HPDE6-E6E7 (cell line): ENCODE measurements at regions not wholly inside any gene's neighbourhood (a gene's known extent, or its start where the extent isn't known, plus 50 kb on each side); places are given as distances from the start of the nearest gene placed in this dataset.
"Not testable (repeated sequence)": the region's sequence is repeated elsewhere in the genome, so short reads cannot be mapped to it uniquely, and the experiment has no call there.

Source experiments
- DNase-seq: peaks from one replicate; pipeline ENCODE4 v3.0.0; 2011; ENCODE audit warnings: missing footprints; ENCODE audit errors: extremely low spot score

DNA sequence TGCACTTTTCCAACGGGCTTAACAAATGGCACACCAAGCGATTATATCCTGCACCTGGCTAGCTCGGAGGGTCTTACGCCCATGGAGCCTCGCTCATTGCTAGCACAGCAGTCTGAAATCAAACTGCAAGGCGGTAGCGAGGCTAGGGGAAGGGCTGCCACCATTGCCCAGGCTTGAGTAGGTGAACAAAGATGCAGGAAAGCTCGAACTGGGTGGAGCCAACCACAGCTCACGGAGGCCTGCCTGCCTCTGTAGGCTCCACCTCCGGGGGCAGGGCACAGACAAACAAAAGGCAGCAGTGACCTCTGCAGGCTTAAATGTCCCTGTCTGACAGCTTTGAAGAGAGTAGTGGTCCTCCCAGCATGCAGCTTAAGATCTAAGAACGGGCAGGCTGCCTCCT is 365.4 kb downstream of the MMUT start:
- not testable (repeated sequence) for DNase-seq

DNA sequence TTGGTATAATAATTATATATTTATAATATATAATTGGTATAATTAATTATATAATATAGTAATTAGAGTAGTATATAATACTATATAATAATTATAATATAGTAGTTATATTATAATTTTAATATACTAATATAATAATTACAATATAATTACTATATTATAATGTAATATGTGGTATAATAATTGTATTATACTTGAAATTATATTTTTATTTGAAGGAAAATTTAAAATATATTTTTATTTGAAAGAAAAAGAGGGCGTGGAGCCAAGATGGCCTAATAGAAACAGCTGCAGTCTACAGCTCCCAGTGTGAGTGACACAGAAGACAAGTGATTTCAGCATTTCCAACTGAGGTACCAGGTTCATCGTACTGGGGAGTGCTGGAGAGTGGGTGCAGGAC is 365.9 kb downstream of the MMUT start:
- DNase-seq: no peak

DNA sequence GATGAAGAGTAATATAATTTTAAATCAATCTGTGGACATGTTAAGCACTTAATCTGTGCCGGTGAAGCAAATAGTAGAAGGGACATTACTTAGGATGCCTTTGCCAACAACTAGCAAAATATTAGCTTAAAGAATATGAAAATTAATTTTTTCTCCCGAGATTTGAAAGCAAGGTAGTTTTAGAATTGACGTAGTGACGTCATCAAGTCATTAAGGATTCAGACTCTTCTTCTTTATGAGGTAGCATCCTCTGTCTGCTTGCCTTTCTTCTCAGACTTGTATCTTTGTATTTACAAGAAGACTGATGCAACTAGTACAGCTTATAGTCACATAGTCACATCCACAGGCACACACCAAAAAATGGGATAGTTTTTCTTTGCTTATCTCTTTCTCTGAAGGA is 374.4 kb downstream of the MMUT start:
- DNase-seq: no peak

GRCh38 chr6:49087369-49087768 is 375.7 kb downstream of the MMUT start:
- DNase-seq: no peak

- DNase-seq: no peak
Measured at GRCh38 chr6:49082611-49083010, 380.4 kb downstream of the MMUT start.

GRCh38 chr6:49072885-49073620 is 390.0 kb downstream of the MMUT start:
- no peak for DNase-seq

GRCh38 chr6:49072146-49072545 is 390.9 kb downstream of the MMUT start:
- no peak for DNase-seq

DNA sequence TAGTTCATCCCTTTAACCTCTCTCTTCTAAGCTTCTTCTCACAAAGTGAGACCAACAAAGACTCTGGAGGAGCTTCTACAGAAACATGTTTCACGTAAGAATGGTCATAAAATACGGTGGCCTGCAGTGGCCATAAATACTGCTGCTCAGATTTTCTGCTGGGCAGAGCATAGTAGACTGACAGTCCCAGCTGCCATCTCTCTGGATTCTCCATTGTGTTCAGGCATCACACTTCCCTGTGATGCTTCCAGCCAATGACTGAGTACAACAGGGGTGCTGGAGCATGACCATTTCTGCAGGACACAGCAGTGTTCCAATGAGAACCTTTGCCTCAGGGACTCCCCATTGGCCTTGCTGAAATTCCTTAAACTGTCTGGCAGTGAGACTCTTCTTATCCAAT is 392.6 kb downstream of the MMUT start:
- no peak for DNase-seq

DNA sequence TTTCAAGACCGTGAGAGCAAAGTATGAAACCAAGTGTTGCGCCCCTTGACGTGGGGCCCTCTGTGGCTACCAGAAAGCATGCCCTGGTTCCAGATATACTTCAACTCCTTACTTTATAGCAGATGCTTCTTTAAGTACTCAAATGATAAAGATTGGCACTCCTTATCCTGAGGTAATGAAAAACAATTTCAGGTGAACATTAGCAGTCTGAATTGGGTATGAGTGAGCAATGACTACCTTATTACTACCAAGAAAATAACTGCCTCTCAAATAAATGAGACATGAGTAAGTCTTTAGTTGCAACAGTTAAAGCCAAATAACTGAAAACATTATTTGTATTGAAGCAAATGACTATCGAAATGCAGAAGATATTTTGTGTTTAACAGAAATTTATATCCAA is 408.7 kb downstream of the MMUT start:
- DNase-seq: peak; percentile 5

DNA sequence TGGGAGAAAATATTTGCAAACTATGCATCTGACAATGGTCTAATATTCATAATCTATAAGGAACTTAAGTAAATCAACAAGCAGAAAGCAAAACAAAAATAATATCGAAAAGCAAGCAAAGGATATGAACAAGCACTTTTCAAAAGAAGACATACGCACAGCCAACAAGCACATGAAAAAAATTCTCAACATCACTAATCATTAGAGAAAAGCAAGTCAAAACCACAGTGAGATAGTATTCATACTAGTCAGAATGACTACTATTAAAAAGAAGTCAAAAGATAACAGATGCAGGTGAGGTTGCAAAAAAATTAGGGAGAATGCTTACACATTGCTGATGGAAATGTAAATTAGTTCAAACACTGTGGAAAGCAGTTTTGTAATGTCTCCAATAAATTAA is 410.2 kb downstream of the MMUT start:
- no peak for DNase-seq

DNA sequence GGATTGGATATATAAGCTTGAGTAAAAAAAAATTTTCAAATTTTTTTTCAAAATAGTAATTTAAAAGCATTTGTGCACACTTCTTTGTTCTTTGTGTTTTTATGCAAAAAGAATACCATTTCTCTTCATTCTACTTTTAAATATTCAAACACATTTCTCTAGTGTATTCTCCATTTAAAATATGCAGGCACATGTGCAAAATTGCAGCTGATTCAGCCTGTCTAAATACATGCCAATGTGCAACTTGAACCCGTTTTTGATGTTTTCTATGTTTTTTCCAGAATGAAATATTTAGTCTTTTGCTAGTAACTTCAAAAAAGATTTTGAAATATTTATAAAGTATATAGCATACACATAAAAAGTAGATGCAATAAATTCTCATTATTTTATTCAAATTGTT is 411.8 kb downstream of the MMUT start:
- DNase-seq: no peak

DNA sequence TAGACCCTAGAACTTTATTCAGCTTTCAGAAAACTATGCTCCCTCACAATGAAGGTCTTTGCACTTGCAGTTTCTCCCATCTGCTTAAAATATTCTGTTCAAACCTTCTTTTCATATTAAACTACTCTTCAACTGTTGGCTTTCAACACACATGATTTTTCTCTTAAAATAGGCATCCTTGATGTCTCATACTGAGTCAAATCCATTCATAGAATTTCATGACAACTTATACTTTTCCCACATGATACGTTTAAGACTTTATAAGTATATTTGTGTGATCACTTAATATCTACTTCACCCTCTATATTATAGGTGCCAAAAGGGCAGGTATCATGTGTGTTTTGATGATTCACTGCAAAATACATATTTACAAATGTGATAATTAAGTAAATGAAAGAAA is 412.5 kb downstream of the MMUT start:
- DNase-seq: no peak

- no peak for DNase-seq
Measured at GRCh38 chr6:49038294-49038822, 424.7 kb downstream of the MMUT start.

DNA sequence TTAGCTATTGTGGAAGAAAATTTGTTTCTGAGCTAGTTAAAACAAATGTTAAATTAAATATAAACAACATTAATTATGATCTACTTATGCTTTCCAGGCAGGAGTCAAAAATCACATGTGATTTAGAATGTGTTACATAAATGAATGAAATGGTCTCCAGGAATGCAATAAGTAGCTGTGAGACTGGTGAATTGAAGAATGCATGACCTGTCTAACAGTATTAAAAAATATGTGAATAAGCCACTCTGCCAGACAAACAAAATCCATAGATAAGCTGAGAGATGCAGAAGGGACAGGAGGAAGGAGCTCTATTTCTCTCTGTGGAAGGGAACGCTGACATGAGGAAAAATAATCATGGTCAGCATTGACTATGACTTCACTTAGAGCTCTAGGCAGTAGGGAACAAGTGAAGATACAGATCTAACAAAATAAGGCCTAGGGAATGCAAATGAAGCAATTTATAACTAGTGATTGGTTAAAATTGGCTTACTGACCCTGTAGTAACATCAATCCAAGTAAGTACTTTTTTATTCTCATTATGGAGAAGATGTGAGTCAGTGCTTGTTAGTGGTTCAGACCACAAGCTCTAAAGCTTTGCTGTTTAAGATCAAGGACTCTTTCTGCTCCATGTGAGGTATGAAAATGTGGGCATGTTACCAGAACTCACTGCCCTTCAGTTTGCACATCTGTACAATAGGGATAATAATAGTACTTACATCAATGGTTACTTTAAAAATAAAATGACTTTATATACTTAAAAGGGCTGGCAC is 432.6 kb downstream of the MMUT start:
- no peak for DNase-seq

- no peak for DNase-seq
Measured at GRCh38 chr6:49027644-49028043, 435.4 kb downstream of the MMUT start.

DNA sequence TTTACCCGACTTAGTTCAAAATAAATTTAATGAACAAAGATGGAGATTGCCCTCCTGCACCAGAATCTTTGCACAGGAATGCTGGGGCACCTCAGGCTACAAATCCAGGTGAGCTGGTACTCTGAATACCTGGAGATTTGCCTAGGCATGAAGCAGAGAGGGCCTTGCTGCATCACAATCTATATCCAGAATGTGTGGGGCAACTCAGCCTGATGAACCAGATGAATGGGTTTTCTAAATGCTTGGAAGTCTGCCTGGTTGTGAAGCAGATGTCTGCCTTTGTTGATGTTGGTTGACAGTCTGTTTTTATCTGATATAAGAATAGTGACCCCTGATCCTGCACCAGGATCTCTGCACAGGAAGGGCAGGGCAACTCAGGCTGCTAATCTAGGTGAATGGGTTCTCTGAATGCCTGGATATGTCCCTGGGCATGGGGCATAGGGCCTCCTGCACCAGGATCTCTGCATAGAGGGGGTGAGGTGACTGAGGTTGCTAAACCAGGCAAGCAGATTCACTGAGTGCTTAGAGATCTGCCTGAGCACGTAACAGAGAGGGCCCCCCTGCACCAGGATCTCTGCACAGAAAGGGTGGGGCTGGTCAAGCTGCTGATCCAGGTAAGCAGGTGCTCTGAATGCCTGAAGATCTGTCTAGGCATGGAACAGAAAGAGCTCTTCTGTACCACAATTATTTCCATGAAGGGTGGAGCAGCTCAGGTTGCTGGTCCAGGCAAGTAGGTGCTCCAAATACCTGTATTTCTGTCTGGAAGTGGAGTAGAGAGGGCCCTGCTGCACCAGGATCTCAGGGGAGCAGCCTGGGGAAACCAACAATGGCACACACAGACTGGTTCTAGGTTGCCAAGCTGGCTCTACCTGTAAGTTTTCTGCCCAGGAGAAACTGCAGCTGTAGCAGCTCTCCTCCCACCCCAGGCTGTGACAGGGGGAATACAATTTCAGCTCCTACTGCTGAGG is 437.5 kb downstream of the MMUT start:
- DNase-seq: no peak

- DNase-seq: no peak
Measured at GRCh38 chr6:49004801-49005200, 458.3 kb downstream of the MMUT start.

GRCh38 chr6:49003348-49003747 is 459.7 kb downstream of the MMUT start:
- no peak for DNase-seq

GRCh38 chr6:49001856-49002541 is 461.1 kb downstream of the MMUT start:
- no peak for DNase-seq

DNA sequence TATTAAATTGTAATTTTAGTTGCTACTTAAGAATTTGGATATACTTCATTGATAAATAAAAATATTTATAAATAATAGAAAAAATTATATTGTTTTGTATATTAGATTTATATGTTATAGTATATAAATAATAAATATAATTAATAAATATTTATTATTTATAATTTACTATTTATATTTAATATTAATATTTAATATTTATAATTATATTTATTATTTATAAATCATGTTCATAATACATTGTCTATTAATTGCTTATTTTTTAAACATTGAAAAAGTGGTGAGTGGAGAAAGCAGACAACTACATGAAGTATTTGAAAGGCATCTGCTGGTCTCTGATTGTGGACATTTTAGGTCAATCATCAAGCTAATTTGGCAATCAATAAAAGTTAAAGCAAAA is 464.5 kb downstream of the MMUT start:
- DNase-seq: no peak

DNA sequence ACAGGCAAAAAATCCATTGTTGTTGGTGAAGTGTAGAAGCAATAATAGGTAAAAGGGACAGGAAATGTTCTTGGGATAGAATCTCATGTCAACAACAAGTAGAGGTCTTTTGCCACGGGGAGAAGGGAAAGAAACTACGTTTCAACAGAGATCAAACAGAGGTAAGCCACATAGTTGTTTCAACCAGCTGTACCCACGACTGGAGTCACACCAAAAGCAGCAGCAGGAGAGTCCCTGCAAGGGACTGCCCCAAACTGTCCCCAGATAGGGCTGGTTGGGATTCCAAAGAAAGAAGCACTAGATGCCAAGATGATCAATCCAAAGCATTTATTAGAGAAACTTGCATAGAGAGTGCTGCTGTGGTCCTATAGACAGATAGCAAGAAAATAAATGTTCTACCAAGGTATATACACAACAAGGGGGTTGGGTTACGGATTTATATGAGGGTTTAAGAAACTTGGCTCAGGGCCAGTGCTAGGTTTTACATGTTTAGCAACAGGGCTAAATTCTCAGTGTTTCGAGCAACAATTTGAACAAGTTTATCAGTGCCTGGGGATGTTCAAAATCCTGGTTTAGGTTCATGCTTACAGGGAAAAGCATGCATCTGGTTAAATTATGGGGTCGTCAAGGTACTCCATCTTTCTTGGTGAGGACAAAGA is 466.5 kb downstream of the MMUT start:
- no peak for DNase-seq
